HG03571 (cell line): ENCODE measurements at regions not wholly inside any gene's neighbourhood (a gene's known extent, or its start where the extent isn't known, plus 50 kb on each side); places are given as distances from the start of the nearest gene placed in this dataset.

Experiments used
- ATAC-seq: cut with Tn5 transposase; IDR thresholded peaks from one replicate; pipeline ENCODE4 v1.9.1; 2021; ENCODE audit not compliant: unreplicated experiment

- no peak for ATAC-seq
Observed at GRCh38 chr4:107115185-107115847, 79.2 kb upstream of the DKK2 start.

DNA sequence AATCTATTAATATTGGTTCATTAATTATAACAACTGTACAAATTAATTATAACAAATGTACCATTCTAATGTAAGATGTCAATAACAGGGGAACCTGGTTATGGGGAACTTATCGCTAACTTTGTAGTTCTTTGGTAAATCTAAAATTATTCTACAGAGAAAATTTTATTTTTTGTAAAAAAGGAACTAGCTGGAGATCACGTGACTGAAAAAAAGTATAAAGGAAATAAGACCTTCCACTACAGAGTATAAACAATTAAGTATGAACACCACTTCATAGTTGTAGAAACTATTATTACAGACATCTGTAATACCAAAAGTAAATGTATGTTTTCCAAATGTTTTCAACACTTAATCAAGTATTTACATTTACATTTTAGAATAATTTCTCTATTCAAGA lies 77.9 kb upstream of the DKK2 start:
- no peak for ATAC-seq

- no peak for ATAC-seq
Observed at GRCh38 chr4:107098401-107098800, 62.3 kb upstream of the DKK2 start.

DNA sequence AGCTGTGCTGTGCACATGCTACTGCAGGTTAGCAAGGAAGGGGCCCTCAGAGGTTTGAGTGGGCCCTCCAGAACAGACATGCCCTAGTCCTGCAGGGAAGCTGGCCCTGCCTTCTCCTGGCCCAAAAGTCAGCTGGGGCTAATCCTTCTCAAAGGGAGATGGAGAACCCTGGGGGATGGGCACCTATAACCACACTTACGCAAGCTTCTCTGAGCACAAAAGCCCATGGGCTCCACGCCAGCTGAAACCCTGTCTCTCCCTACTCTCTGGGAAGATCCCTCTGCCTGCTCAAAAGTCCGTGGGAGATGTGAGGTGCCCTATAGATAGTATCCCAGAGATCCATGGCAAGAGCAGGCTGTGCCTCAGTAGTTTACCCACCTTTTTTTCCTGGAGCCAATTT lies 58.9 kb upstream of the DKK2 start:
- ATAC-seq, result no peak

DNA sequence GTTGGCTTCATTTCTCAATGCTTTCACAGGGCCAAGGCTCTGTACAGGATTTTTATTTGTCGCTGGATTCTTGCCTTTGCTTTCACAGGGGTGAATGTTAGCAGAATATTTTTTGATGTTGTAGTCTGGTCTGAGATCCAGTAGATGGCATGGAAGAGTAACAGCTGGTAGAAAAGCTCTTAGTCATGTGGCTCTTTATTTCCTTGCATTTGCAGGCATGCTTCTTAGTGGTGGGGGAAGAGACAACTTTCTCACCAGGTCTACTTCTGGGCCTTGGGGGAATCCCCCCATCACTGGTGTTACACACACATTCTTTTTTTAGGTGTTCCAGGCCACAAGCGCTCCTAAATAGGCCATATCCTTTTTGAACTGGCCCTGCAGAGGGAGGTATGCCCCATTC lies 58.2 kb upstream of the DKK2 start:
- no peak for ATAC-seq
